Adrenal gland (tissue), 9 donors: ENCODE measurements at regions not wholly inside any gene's neighbourhood (a gene's known extent, or its start where the extent isn't known, plus 50 kb on each side); places are given as distances from the start of the nearest gene placed in this dataset.
A peak's percentile ranks its signal among the peaks of the same experiment; 100 is the strongest.

Experiments used
- DNase-seq, 7 donors: peaks; one replicate each; pipeline ENCODE4 v3.0.0-alpha.2; 2019 to 2020
- H3K27ac ChIP-seq, 5 donors: fragments of 200-600 bp; sonication (generic) in 4 of 5; 1 replicate in 3 of 5; 2 replicates in 2 of 5; pipeline versions ENCODE4 v1.5.1 to v1.8.0; 2016 to 2020; ENCODE audit warnings: mild to moderate bottlenecking in 1 of 5
- H3K27me3 ChIP-seq: fragments of 200-600 bp; 2 replicates; pipeline ENCODE4 v1.8.0; 2021
- H3K36me3 ChIP-seq, 2 donors: fragments of 200-600 bp; replicated peaks in 1 of 2; 1 replicate in 1 of 2; 2 replicates in 1 of 2; pipeline versions ENCODE4 v1.5.1 to v1.8.0; 2018 to 2022
- H3K4me1 ChIP-seq, 2 donors: fragments of 200-600 bp; replicated peaks in 1 of 2; 1 replicate in 1 of 2; 2 replicates in 1 of 2; pipeline versions ENCODE4 v1.5.1 to v1.8.0; 2018 to 2021
- H3K4me3 ChIP-seq, 4 donors: fragments of 200-600 bp; sonication (generic) in 3 of 4; one replicate each; pipeline ENCODE4 v1.5.1; 2016 to 2018
- H3K9me3 ChIP-seq, 3 donors: fragments of 200-600 bp; sonication (generic) in 1 of 3; replicated peaks in 1 of 3; 1 replicate in 2 of 3; 2 replicates in 1 of 3; pipeline versions ENCODE4 v1.5.1 to v1.8.0; 2016 to 2021
- CTCF ChIP-seq, 6 experiments: fragments of 450-650 bp in 4 of 6; fragments of 200-600 bp in 2 of 6; sonication (generic) in 1 of 6; IDR thresholded peaks; 1 replicate in 5 of 6; 2 replicates in 1 of 6; pipeline versions ENCODE4 v1.5.1 to v1.8.0; 2016 to 2021; ENCODE audit warnings: antibody characterized with exemption in 6 of 6, mild to moderate bottlenecking in 2 of 6, moderate library complexity in 1 of 6
- POLR2A ChIP-seq, 2 donors: fragments of 450-650 bp; IDR thresholded peaks; one replicate each; pipeline ENCODE4 v1.6.1; 2017; ENCODE audit warnings: antibody characterized with exemption in 2 of 2, mild to moderate bottlenecking in 2 of 2, moderate library complexity in 1 of 2
- WGBS, 4 donors: extraction: QIAGEN DNeasy Blood & Tissue Kit in 2 of 4; methylation state at CpG; one replicate each; pipeline versions ENCODE4 v1.1.5 to v1.1.7; 2013 to 2017; 5-methylcytosine and 5-hydroxymethylcytosine counted together
- intact Hi-C, 2 donors: fragments of 100-400 bp; cut with DNase I; formaldehyde crosslinking; loops; one replicate each; pipeline versions ENCODE4 v1.14.1 to v1.15.0; 2022 to 2023
- donor health status: healthy with polysubstance abuse.
- donor health status: Bipolar disorder and iron deficiency.
- donor health status: DM: yes; HTN: yes; CAD: no.
- donor health status: DM: no; HTN: no; CAD: no.
- donor health status: DM: no; HTN: no; CAD: no.

DNA sequence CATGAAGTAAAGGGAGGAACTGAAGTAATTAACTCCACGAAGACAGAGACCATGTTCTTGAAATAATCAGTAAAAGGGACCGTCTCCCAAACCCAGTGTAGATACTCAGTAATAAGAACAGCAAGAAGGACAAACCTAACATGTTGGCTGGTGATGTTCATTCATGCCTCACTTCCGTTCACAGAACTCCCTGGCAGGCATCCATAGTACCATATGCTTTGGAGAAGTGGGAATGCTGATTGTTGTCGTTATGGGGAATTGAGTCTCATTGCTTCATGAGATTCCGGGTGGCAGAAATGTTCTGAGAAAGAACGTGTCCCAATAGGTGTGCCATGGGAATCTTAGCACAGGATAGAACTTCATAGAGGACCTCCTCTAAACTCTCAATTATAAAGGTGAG is 452.3 kb downstream of the ZSWIM6 start:
- Histone ChIP-seq H3K4me3 (no peak overlapping the region), H3K27me3 (no peaks in the 10 kb centered on the region), H3K36me3 (no peaks in the 10 kb centered on the region), H3K27ac (no peak overlapping the region), H3K4me1 (no peaks in the 10 kb centered on the region), H3K9me3 (no peaks in the 10 kb centered on the region)
- intact Hi-C loops, result no loop called here
- TF ChIP-seq CTCF (IDR thresholded peaks at IDR 0.05) (no peak), POLR2A (IDR thresholded peaks at IDR 0.05) (no peak)
- WGBS, 4 donors, result 72 to 79% (median 77%) methylated on average over 6 of the region's 6 CpGs
- peak in 1 of 7 donors; percentile 24 for DNase-seq

GRCh38 chr5:61788548-61788947 is 456.5 kb downstream of the ZSWIM6 start:
- Histone ChIP-seq H3K27me3 (no peaks in the 10 kb centered on the region), H3K27ac (no peak overlapping the region), H3K36me3 (no peaks in the 10 kb centered on the region), H3K4me3 (no peak overlapping the region), H3K4me1 (no peaks in the 10 kb centered on the region), H3K9me3 (no peaks in the 10 kb centered on the region)
- 52 to 62% (median 59%) methylated on average over 2 of the region's 2 CpGs for WGBS, 4 donors
- intact Hi-C loops, result no loop called here
- DNase-seq, result no peak
- TF ChIP-seq POLR2A (IDR thresholded peaks at IDR 0.05), result no peak
- TF ChIP-seq CTCF (IDR thresholded peaks at IDR 0.05), result no peak

GRCh38 chr5:61790007-61790406 is 457.9 kb downstream of the ZSWIM6 start:
- no peaks in the 10 kb centered on the region for H3K4me1 ChIP-seq
- no peak for DNase-seq
- H3K27me3 ChIP-seq, result no peaks in the 10 kb centered on the region
- no peaks in the 10 kb centered on the region for H3K36me3 ChIP-seq
- H3K4me3 ChIP-seq, result no peak overlapping the region
- no peaks in the 10 kb centered on the region for H3K9me3 ChIP-seq
- TF ChIP-seq CTCF (IDR thresholded peaks at IDR 0.05), result no peak
- no peak for TF ChIP-seq POLR2A (IDR thresholded peaks at IDR 0.05)
- H3K27ac ChIP-seq, result no peak overlapping the region
- intact Hi-C loops, result no loop called here

GRCh38 chr5:61790678-61791077 is 458.6 kb downstream of the ZSWIM6 start:
- no peak overlapping the region for H3K4me3 ChIP-seq
- intact Hi-C loops, result no loop called here
- no peaks in the 10 kb centered on the region for H3K4me1 ChIP-seq
- TF ChIP-seq POLR2A (IDR thresholded peaks at IDR 0.05) (no peak), CTCF (IDR thresholded peaks at IDR 0.05) (no peak)
- H3K27ac ChIP-seq, result no peak overlapping the region
- H3K27me3 ChIP-seq, result no peaks in the 10 kb centered on the region
- WGBS, 4 donors, result 55 to 82% (median 73%) methylated on average over 2 of the region's 2 CpGs
- no peaks in the 10 kb centered on the region for H3K9me3 ChIP-seq
- DNase-seq, result peak in 1 of 7 donors; percentile 52
- no peaks in the 10 kb centered on the region for H3K36me3 ChIP-seq
